SU-DHL-6 (cell line): ENCODE measurements at regions not wholly inside any gene's neighbourhood (a gene's known extent, or its start where the extent isn't known, plus 50 kb on each side); places are given as distances from the start of the nearest gene placed in this dataset.

ENCODE experiments used
- EZH2phosphoT487 ChIP-seq: fragments of 200-600 bp; sonication (generic), shearing (Covaris generic); conservative IDR thresholded peaks from 2 replicates; pipeline ENCODE4 v1.6.1; 2018; ENCODE audit warnings: mild to moderate bottlenecking, antibody characterized with exemption, low read length, moderate library complexity, mixed read lengths
- TF ChIP-seq, protein P1 (sequence below): fragments of 200-600 bp; sonication (generic); IDR thresholded peaks from one replicate; pipeline ENCODE4 v1.5.1; 2017; ENCODE audit warnings: antibody characterized with exemption, mild to moderate bottlenecking, low read length, moderate library complexity; ENCODE audit not compliant: insufficient read depth, poor library complexity, severe bottlenecking

DNA sequence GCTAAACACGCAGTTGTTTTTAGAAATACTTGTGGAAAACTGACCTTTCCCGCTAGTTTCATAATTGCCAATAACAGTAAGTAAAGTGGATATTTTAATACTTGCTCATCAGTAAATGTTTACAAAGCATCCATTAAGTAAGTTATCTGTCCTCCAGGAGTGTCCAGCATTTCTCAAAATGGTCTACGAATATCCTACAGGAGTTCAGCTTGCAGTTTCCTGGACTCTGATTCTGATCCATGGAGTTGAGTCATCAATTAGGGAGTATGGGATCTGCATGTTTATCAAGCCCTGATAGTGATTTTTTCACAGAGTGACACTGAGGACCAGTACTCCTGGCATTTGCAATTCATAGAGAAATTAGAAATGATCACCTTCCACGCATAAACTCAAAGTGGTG lies 325.2 kb upstream of the AADAT start:
- TF ChIP-seq, protein P1, sequence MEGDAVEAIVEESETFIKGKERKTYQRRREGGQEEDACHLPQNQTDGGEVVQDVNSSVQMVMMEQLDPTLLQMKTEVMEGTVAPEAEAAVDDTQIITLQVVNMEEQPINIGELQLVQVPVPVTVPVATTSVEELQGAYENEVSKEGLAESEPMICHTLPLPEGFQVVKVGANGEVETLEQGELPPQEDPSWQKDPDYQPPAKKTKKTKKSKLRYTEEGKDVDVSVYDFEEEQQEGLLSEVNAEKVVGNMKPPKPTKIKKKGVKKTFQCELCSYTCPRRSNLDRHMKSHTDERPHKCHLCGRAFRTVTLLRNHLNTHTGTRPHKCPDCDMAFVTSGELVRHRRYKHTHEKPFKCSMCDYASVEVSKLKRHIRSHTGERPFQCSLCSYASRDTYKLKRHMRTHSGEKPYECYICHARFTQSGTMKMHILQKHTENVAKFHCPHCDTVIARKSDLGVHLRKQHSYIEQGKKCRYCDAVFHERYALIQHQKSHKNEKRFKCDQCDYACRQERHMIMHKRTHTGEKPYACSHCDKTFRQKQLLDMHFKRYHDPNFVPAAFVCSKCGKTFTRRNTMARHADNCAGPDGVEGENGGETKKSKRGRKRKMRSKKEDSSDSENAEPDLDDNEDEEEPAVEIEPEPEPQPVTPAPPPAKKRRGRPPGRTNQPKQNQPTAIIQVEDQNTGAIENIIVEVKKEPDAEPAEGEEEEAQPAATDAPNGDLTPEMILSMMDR = no peak
- no peak for TF ChIP-seq EZH2phosphoT487
